GM18867 (cell line): ENCODE measurements at regions not wholly inside any gene's neighbourhood (a gene's known extent, or its start where the extent isn't known, plus 50 kb on each side); places are given as distances from the start of the nearest gene placed in this dataset.
A peak's percentile ranks its signal among the peaks of the same experiment; 100 is the strongest.

Experiments used
- ATAC-seq: cut with Tn5 transposase; IDR thresholded peaks from one replicate; pipeline ENCODE4 v1.9.1; 2021; ENCODE audit warnings: mild to moderate bottlenecking, moderate library complexity; ENCODE audit not compliant: unreplicated experiment

- ATAC-seq, result no peak
Observed at GRCh38 chr12:97173688-97174410, 266.8 kb downstream of the NEDD1 start.

GRCh38 chr12:97177481-97177880 lies 270.4 kb downstream of the NEDD1 start:
- no peak for ATAC-seq

GRCh38 chr12:97181571-97182265 lies 274.7 kb downstream of the NEDD1 start:
- no peak for ATAC-seq

GRCh38 chr12:97182769-97183168 lies 275.7 kb downstream of the NEDD1 start:
- no peak for ATAC-seq

GRCh38 chr12:97184127-97184773 lies 277.2 kb downstream of the NEDD1 start:
- no peak for ATAC-seq

GRCh38 chr12:97185567-97185966 lies 277.0 kb upstream of the RMST start:
- no peak for ATAC-seq

- no peak for ATAC-seq
Observed at GRCh38 chr12:97194546-97194945, 268.1 kb upstream of the RMST start.

GRCh38 chr12:97200181-97200580 lies 262.4 kb upstream of the RMST start:
- no peak for ATAC-seq

- ATAC-seq, result no peak
Observed at GRCh38 chr12:97203408-97203807, 259.2 kb upstream of the RMST start.

- no peak for ATAC-seq
Observed at GRCh38 chr12:97209997-97210396, 252.6 kb upstream of the RMST start.

- no peak for ATAC-seq
Observed at GRCh38 chr12:97211416-97211930, 251.1 kb upstream of the RMST start.

GRCh38 chr12:97216848-97217247 lies 245.8 kb upstream of the RMST start:
- ATAC-seq, result no peak

GRCh38 chr12:97222391-97222790 lies 240.2 kb upstream of the RMST start:
- ATAC-seq, result no peak

- ATAC-seq, result peak; percentile 75
Observed at GRCh38 chr12:97223419-97223818, 239.2 kb upstream of the RMST start.

GRCh38 chr12:97229004-97229403 lies 233.6 kb upstream of the RMST start:
- ATAC-seq, result no peak

- ATAC-seq, result no peak
Observed at GRCh38 chr12:97235102-97235501, 227.5 kb upstream of the RMST start.

GRCh38 chr12:97246368-97246767 lies 216.2 kb upstream of the RMST start:
- no peak for ATAC-seq

GRCh38 chr12:97250483-97250882 lies 212.1 kb upstream of the RMST start:
- ATAC-seq, result no peak

- no peak for ATAC-seq
Observed at GRCh38 chr12:97257726-97258125, 204.9 kb upstream of the RMST start.

GRCh38 chr12:97259098-97259497 lies 203.5 kb upstream of the RMST start:
- no peak for ATAC-seq

GRCh38 chr12:97260786-97261185 lies 201.8 kb upstream of the RMST start:
- no peak for ATAC-seq

GRCh38 chr12:97267166-97267565 lies 195.4 kb upstream of the RMST start:
- ATAC-seq, result no peak
